DLD1 (cell line): ENCODE measurements at regions not wholly inside any gene's neighbourhood (a gene's known extent, or its start where the extent isn't known, plus 50 kb on each side); places are given as distances from the start of the nearest gene placed in this dataset.

ENCODE experiments used
- in situ Hi-C: cut with HindIII; loops from 2 replicates; pipeline ENCODE4 v1.10.0; 2017; ENCODE audit warnings: low sequenced_read_pairs

DNA sequence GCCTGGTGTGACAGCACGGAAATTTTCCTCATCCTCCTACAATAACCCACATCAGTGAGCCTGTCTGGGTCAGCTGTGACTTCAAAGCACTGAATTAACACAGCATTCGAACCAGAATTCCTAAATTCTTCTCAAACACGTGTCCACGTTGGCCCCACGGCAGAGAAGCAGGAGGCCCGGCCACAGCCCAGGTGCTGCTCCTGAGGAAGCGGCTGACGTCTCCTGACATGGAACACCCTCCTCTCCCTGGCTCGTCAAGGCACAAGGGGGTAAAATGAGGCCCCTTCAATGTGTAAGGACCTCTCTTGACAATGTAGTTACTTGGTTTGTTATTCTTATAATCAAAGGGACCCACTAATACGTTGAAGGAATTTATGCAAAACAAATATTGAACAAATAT, 156.3 kb upstream of the GSC start:
- in situ Hi-C loops = no loop called here

DNA sequence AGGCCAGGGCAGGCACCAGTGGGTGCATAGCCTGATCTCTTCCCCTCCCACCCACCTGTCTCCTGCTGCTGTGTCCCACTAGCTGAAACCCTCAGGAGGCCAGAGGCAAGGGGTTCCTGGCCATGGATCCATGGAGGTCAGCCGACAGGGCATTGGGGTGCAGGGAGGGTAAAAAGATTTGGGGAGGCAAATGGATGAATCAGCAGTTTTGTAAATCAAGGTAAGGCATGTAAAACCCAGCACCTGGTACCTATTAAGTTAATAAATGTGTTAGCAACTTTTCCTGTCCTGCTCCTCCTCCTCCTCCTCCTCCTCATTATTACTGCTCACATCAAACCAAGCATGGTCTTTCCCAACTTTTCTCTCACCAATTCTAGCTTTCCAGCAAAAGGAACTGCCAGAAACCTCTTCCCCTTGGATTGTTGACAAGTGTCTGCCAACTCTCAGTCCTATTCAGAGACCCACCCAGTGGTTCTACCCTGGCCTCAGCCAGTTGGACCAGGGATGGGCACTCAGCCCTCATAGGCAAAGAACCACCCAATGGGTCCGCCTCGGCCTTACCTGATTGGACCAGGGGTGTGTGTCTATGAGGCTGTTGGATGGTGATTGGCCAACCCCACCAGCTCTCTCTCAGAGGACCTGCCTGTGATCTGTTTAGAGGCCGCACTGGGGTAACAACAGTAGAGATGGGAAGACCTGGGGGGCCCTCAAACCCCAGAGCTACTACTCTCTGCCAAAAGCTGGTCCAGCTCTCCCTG, 155.7 kb upstream of the GSC start:
- in situ Hi-C loops = no loop called here

DNA sequence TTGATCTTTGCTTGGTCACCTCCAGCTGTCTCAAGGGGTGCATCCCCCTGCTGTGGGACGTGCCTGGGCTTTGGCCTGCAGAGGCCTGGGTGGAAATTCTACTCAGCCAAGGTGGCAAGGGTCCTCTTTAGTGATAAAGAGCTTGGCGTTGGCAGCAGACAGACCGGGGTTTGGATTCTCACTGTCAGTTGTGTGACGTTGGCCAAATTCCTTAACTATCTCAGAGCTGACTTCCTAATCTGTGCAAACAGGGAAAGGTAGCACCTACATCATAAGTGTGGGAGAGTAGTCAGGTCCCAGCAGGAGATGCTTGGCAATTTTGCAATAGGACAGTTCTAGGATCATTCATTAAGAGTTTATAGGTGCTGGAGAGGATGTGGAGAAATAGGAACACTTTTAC, 154.3 kb upstream of the GSC start:
- in situ Hi-C loops = no loop called here

DNA sequence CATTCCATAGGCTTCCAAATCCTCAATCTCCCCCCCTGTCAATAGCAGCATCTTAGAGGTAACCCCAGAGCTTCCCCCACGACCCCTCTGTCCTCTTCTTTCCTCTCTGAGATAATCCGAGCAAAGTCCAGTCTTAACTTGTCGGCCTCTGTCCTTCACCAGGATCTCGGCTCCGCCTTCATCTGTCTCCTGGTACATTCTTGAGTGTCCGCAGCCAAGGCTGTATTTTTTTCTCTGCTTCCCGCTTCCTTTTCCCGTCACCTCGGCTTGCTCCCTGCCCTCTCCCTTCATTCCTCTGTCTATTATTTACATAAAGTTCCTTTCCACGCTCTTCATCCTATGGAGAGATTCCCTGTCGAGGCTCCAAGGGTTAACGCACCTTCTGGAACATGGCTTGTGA, 153.9 kb upstream of the GSC start:
- in situ Hi-C loops = no loop called here

DNA sequence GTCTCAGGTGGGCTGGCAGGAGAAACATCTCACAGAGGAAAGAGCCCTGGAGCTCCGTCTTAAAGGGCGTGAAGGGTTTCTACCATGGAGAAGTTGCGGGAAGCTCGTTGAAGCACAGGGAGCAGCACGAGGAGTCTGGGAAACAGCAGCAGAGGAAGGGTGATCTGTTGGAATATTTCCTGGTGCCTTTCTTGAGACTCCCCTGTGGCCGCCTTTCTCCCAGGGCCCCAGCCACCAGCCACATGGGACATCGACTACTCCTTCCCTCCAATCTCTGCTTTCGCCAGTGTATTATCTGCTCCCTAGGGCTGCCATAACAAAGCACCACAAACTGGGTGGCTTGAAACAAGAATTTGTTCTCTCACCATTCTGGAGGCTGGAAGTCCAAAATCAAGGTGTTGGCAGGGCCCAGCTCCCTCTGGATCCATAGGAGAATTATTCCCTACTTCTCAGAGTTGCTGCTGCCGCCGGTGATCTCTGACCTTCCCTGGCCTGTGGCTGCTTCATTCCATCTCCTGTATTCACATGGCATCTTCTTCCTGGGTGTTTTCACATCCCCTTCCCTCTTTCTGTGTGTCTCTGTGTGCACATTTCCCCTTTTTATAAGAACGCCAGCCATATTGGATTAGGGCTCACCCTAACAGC, 152.8 kb upstream of the GSC start:
- in situ Hi-C loops = no loop called here

DNA sequence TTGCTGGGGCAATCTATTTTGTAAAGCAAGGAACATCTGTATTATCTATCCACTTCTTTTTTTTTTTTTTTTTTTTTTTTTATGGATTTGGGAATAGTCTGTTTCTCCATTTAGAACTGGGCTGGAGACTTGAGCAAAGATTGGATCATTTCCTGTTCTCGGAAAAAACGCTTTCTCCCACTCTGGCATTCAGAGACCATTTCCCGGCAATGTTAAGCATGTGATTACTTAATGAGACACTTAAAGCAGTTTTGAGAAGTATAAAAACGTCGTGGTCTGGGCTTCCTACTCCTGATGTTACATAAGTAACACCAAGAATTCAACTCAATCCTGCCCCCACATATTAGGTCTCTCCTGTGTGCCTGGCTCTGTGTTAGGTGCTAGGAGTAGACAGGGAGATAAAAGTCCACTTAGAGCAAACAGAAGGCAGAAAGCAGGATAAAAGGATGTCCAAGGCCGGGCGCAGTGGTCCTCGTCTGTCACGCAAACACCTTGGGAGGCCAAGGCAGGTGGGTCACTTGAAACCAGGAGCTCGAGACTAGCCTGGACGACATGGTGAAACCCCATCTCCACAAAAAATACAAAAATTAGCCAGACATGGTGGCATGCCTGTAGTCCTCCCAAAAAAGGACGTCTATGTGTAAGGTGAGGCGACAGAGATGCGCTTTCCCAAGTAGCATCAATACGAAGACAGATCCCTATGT, 152.1 kb upstream of the GSC start:
- in situ Hi-C loops = no loop called here

DNA sequence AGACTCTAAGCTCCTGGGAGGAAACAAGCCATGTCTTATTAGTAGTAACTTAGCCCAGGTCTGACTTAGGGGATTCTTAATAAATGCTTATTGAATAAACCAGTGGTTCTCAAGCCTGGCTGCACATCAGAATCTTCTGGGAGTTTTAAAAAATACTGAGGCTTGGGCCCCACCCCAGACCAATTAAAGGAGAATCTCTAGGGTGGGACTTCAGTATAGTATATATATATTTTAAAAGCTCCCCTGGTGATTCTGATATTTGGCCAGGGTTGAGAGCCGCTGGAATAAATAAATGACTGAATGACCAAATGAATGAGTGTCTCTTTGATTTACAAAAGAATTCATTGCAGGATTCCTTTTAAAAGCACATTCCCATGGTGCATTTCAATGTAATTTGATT, 151.5 kb upstream of the GSC start:
- in situ Hi-C loops = no loop called here

DNA sequence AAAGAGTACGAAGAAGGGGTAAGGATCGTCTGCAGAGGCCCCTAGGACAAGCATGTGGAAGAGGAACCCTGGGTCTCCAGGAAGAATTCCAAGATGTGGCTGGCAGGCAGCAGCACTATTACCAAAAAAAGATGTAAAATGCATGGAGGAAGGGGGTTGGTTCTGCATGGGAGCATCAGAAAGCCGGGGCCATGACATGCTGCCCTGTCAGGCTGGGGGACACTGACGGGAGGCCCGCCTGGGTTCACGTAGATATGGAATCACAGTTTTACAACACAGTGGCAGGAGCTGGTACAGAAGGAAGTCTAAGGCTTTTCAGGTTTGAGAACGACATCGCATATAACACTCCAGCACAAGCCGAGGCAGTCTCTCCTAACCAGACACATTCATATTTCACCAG, 150.0 kb upstream of the GSC start:
- in situ Hi-C loops = no loop called here

DNA sequence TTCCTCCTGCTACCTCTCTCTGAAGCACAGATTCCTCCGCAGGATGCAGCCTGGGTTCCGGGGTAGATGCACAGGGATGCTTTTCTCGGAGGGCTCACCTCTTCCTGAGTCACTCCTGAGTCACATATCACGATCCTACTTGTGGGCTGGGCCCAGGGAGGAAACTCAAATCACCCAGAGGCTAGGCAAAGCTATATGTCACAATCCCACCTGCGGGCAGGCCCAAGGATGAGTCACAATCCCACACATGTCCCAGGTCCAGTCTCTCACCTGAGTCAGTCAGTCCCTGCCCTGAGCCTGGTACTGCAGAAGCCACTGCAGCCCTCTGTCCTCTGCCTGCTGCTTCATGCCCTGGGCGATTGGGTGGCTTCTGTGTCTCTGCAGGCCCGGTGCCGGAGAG, 149.0 kb upstream of the GSC start:
- in situ Hi-C loops = no loop called here

DNA sequence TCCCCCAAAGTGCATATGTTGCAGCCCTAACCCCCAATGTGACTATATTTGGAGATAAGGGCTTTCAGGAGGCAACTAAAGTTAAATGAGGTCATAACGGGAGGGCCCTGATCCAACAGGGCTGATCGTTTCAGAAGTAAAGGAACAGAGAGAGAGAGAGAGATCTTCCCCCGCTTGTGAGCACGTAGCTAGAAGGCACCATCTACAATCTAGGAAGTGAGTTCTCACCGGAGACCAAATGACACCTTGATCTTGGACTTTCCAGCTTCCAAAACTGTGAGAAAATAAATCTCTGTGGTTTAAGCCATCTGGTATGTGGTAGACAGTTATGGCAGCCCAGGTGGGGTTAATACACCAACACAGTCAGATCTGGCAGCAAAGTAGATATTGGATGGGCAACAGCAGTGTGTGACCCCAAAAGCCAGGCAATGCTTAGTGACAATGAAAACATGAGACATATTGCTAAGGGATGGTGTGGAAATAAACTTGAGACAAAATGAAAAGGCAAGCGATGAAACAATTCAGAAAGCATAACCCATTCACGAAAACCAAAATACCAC, 147.2 kb upstream of the GSC start:
- in situ Hi-C loops = no loop called here

DNA sequence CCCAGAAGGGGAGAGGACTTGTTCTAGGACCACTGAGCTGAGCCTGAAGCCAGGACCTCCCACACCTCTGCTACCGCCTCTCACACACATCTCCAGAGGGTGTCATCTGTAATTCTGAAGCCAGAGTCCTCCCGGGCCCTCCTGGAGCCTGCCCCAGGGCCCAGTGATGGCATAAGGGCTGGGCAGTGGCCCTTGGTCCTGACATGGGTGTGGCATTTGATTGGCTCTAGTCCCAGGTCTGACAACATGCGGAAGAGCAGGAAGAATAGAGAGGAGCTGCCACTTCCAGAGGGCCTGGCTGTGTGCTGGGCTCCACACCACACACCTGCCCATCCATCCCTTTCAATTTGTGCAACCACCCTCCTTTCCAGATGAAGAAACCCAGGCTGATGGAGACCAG, 144.3 kb upstream of the GSC start:
- in situ Hi-C loops = no loop called here

DNA sequence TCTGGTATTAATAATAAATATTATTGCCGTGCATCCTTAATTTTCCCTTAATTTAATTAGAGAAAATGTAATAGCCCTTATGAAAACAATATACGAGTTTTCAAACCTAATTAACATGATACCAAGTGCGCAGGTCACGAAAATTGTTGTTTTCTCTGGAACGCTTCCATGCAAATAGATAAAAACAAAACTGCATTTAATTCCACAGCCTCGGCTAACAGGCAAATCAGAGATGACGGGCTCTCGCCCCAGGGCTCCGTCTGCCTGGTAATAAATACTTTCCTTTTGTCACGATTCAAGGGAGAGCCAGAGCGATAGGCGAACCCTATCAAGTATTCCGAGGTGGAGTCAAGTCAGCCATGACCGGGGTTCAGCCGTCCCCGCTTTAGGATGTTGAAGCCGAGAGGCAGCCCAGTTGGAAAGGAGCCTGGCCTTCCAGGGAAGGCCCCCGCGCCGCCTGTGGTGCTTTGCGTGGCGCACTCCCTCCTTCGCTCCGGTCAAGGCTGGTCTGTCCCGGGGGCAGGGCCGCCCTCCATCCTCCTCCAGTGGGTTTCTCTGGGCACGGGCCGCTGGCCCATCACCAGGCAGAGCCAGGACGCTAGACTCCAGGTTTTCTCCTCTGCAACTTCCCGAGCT, 137.8 kb upstream of the GSC start:
- in situ Hi-C loops = no loop called here

DNA sequence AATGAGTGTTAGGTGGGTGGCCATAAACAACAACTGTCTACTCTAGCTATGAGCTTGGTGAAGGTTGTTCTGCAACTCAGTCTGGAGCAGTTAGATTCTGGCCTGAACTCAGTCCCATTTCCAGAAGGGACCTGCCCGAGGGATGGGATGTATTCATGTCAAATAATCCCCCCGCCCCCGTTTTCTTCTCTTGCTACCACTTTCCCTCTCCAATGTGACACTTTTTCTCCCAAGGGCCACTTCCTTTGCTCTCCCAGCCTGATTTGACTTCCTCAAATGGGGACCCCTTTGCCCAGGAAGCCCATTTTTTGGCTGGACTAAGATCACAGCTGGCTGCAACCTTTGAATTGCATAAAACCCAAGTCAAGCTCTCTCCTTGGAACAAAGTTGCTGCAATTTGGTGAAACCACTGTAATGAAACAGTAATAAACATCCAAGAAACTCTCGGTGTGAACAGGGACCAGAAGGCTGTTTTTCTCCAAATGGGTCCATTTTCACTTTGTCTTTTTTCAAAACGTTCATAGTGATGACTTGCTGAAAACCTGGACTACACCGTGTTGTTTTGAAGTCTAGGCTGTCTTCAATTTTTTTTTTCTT, 137.2 kb upstream of the GSC start:
- in situ Hi-C loops = no loop called here

DNA sequence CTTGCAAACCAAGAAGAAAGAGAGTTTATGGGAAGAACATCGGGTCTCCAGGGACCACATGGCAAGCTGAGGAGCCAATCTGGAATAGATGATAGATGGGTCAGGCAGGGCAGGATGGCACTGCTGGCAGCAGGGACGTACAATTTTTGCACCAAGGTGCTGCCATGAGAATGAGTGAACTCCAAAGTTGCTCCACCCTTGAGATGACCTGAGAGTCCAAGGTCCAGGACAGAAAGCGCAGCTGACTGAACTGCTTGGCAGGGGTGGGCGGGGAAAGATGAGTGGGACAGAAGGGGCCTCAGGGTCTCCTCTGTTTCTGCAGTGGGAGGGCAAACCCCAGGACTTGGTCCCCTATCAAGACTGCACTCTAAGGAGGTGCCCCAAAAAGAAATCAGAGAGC, 136.7 kb upstream of the GSC start:
- in situ Hi-C loops = no loop called here

DNA sequence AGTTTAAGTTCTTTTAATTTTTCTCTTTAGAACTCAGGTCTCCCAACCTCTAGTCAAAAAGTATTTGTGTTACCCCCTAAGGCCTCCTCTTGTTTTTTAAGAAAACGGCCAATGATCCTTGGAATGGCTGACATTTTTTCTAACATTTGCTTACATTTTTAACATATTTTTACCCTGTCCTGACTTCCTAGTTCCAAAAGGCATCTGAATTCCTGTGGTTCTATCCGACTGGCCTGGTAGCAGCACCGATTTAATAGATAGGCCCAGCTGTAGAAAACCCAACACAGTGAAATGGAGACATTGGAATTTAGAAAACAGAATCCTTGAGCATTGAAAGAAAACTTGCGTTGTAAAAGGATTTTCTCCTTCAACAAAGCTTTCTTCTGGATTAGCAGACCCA, 134.7 kb upstream of the GSC start:
- in situ Hi-C loops = no loop called here

DNA sequence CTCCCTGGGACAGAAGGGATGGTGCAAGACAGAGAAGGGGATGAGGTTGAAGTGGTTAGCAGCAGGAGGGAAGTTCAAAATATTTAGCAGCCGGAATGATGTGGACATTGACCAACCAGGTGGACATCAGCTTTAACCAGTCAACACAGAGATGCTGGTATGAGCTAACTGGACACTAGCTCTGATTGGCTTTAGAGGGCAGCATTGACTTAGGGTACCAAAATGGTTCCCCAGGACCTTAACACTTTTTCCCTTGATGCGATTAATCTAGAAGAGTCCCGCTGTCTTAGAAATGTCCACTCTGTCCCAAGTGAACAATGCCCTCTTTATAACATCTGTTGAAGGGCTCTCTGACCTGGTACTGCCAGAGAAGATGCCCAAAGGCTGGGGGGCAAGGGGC, 134.0 kb upstream of the GSC start:
- in situ Hi-C loops = no loop called here

DNA sequence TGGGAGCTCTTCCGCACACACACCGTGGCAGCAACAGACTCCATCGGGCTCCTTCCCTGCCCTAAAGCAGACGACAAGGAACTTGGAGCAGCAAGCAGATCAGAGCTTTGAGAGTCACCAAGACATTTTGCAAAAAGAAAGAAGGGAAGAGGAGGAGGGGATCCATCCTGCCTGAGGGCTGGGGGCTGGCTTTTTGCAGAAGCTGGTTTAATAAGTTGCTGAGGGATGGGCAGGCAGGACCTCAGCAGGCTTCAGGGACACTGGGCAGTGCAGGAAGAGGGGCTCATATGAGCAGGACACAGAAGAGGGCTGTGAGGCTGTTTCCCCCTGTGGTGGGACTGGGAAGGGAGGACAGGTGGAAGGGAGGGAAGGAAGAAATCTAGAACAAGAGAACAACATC, 133.4 kb upstream of the GSC start:
- in situ Hi-C loops = no loop called here

DNA sequence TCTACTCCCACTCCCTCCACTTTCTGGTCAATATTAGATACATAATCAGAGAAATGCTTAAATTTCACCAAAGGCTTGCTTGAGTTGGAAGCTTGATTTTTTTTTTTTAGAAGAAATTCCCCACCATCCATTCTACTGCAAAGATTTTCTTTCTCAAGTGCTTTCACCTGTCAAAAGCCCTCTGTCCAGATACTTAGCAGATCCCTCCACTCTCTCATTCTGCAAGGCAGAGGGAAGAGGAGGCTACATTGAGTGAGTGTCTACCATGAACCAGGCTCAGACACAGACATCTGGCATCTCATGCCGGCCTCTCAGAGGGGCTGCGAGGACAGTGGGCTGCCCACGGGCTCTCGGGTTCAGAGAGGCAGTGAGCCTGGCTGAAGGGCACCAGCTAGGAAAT, 127.6 kb upstream of the GSC start:
- in situ Hi-C loops = loop anchor here (10.0 kb wide), 1 partner anchor 447 kb away; no protein-coding TSS in a partner anchor

DNA sequence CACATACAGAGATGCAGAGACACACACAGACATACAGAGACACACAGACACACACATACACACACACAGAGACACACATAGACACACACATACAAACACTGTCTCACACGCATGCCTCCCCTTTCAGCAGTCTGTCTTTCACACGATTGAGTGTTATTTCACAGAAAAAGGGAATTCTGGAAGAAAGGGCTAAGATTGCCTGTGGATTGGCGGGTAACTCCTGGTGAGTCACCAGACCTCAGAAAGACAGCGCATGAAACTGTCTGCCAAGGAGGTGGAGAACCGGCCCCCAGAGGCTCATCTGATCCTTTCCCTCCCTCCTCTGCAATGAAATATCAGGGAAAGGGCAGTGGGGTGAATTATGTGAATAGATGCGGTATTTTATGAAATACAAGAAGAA, 127.2 kb upstream of the GSC start:
- in situ Hi-C loops = loop anchor here (10.0 kb wide), 1 partner anchor 448 kb away; no protein-coding TSS in a partner anchor

DNA sequence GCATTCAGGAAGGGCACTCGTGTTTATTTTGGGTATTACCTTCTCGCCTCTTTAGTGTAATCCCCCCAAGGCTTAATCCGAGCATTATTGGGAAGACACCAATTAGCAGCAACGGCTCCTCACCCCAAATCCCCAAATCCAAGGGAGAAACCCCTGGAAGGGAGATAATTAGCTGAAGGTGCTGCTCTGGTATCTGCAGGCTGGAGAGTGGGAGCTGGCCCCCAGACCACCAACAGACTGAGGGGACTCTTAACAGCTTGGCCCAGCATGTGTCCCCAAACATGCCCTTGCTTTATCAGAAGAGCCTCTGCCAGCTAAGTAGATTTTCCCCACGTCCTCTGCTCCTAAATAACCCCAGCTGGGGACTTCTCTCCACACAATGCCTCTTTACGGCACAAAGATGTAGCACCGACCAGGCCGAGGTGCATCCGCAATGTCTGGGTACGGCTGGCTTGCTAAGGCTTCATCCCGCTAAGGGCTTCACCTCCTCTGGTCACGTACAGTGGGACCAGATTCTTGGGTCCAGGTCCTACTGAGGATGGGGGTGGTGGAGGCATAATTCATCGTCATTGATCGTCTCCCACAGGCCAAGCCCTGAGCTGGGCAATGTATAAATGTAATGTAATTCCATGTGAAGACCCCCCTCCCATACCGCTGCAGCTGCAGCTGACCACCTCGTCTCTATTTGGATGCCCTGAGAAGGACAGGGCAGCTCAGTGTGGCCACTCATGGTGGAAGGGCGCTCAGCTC, 123.7 kb upstream of the GSC start:
- in situ Hi-C loops = loop anchor here (10.0 kb wide), 1 partner anchor 451 kb away; no protein-coding TSS in a partner anchor
